SK-N-SH treated with all-trans-retinoic acid at 6 μM for 48 hours (cell line): ENCODE measurements at regions not wholly inside any gene's neighbourhood (a gene's known extent, or its start where the extent isn't known, plus 50 kb on each side); places are given as distances from the start of the nearest gene placed in this dataset.

Source experiments
- ATAC-seq: fragments of 200-7000 bp; cut with Tn5 transposase; 3 replicates; pipeline ENCODE4 v1.9.1; 2020; ENCODE audit warnings: mild to moderate bottlenecking, moderate library complexity
- BACH2 ChIP-seq: fragments of 250-450 bp; sonication (Bioruptor Pico); IDR thresholded peaks from 2 replicates; pipeline ENCODE4 v1.9.0; 2021; ENCODE audit warnings: mild to moderate bottlenecking, borderline replicate concordance
- CREB5 ChIP-seq: fragments of 250-450 bp; sonication (Bioruptor Pico); IDR thresholded peaks from 2 replicates; pipeline ENCODE4 v1.5.1; 2020; ENCODE audit warnings: low read depth, mild to moderate bottlenecking, moderate library complexity
- CSDC2 ChIP-seq: fragments of 250-450 bp; sonication (Bioruptor Pico); IDR thresholded peaks from 2 replicates; pipeline ENCODE4 v1.5.0; 2020; ENCODE audit warnings: mild to moderate bottlenecking, moderate library complexity
- CSRNP3 ChIP-seq: fragments of 250-450 bp; sonication (Bioruptor Pico); IDR thresholded peaks from 2 replicates; pipeline ENCODE4 v1.5.1; 2021; ENCODE audit warnings: mild to moderate bottlenecking, moderate library complexity
- ESRRG ChIP-seq: fragments of 250-450 bp; sonication (Bioruptor Pico); IDR thresholded peaks from 2 replicates; pipeline ENCODE4 v1.6.1; 2021; ENCODE audit warnings: mild to moderate bottlenecking
- GLIS3 ChIP-seq: fragments of 250-450 bp; sonication (Bioruptor Pico); IDR thresholded peaks from 2 replicates; pipeline ENCODE4 v1.5.0; 2020; ENCODE audit warnings: mild to moderate bottlenecking, moderate library complexity
- ISL1 ChIP-seq: fragments of 250-450 bp; sonication (Bioruptor Pico); IDR thresholded peaks from 2 replicates; pipeline ENCODE4 v2.1.2; 2022; ENCODE audit warnings: mild to moderate bottlenecking, moderate library complexity
- OSR1 ChIP-seq: fragments of 250-450 bp; sonication (Bioruptor Pico); IDR thresholded peaks from 2 replicates; pipeline ENCODE4 v1.8.0; 2022; ENCODE audit warnings: moderate library complexity, mild to moderate bottlenecking, inconsistent platforms
- PATZ1 ChIP-seq: fragments of 250-450 bp; sonication (Bioruptor Pico); IDR thresholded peaks from 2 replicates; pipeline ENCODE4 v1.8.0; 2020; ENCODE audit warnings: mild to moderate bottlenecking, moderate library complexity, borderline replicate concordance
- POU6F1 ChIP-seq: fragments of 250-450 bp; sonication (Bioruptor Pico); IDR thresholded peaks from 2 replicates; pipeline ENCODE4 v1.8.0; 2021; ENCODE audit warnings: low read depth, mild to moderate bottlenecking, moderate library complexity, borderline replicate concordance
- PPARA ChIP-seq: fragments of 250-450 bp; sonication (Bioruptor Pico); IDR thresholded peaks from 2 replicates; pipeline ENCODE4 v1.5.0; 2020; ENCODE audit warnings: mild to moderate bottlenecking, borderline replicate concordance
- RARB ChIP-seq: fragments of 250-450 bp; sonication (Bioruptor Pico); IDR thresholded peaks from 2 replicates; pipeline ENCODE4 v1.8.0; 2021; ENCODE audit warnings: mild to moderate bottlenecking, moderate library complexity
- SNAI2 ChIP-seq: fragments of 250-450 bp; sonication (Bioruptor Pico); IDR thresholded peaks from 2 replicates; pipeline ENCODE4 v1.5.0; 2020; ENCODE audit warnings: mild to moderate bottlenecking, moderate library complexity
- TCF4 ChIP-seq: fragments of 250-450 bp; sonication (Bioruptor Pico); IDR thresholded peaks from 2 replicates; pipeline ENCODE4 v1.8.0; 2021; ENCODE audit warnings: mild to moderate bottlenecking, moderate library complexity, borderline replicate concordance
- TOX ChIP-seq: fragments of 250-450 bp; sonication (Bioruptor Pico); IDR thresholded peaks from 2 replicates; pipeline ENCODE4 v1.8.0; 2021; ENCODE audit warnings: mild to moderate bottlenecking, moderate library complexity, borderline replicate concordance
- TSHZ2 ChIP-seq: fragments of 250-450 bp; sonication (Bioruptor Pico); IDR thresholded peaks from 2 replicates; pipeline ENCODE4 v1.5.0; 2020; ENCODE audit warnings: mild to moderate bottlenecking, moderate library complexity
- ZC3H10 ChIP-seq: fragments of 250-450 bp; sonication (Bioruptor Pico); IDR thresholded peaks from 2 replicates; pipeline ENCODE4 v1.5.1; 2021; ENCODE audit warnings: mild to moderate bottlenecking, moderate library complexity
- ZFP3 ChIP-seq: fragments of 250-450 bp; sonication (Bioruptor Pico); IDR thresholded peaks from 2 replicates; pipeline ENCODE4 v1.5.0; 2020; ENCODE audit warnings: mild to moderate bottlenecking, moderate library complexity
- ZFP30 ChIP-seq: fragments of 450-650 bp; formaldehyde crosslinking; IDR thresholded peaks from 2 replicates; pipeline ENCODE4 v1.5.0; 2022; ENCODE audit warnings: mild to moderate bottlenecking, moderate library complexity
- ZNF565 ChIP-seq: fragments of 450-650 bp; formaldehyde crosslinking; conservative IDR thresholded peaks from 2 replicates; pipeline ENCODE4 v1.5.0; 2020; ENCODE audit warnings: low read depth, mild to moderate bottlenecking, moderate library complexity
- ZNF8 ChIP-seq: fragments of 450-650 bp; formaldehyde crosslinking; IDR thresholded peaks from 2 replicates; pipeline ENCODE4 v1.5.0; 2020; ENCODE audit warnings: mild to moderate bottlenecking, moderate library complexity

GRCh38 chr18:72273025-72273424 is 271.1 kb downstream of the CBLN2 start:
- no peak for ATAC-seq

GRCh38 chr18:72261590-72261989 is 282.6 kb downstream of the CBLN2 start:
- ATAC-seq = no peak; the same call in 2 of the 3 replicates
- TF ChIP-seq ZC3H10 (CRISPR knock-in tag) (no peak), ISL1 (CRISPR knock-in tag) (peak; percentile 73)

More at GRCh38 chr18:72273025-72273424, 271.1 kb downstream of the CBLN2 start:
- TF ChIP-seq ZFP3 (CRISPR knock-in tag) (no peak), ZNF565 (CRISPR knock-in tag) (no peak), ZNF8 (CRISPR knock-in tag) (no peak)

- TF ChIP-seq ZNF565 (CRISPR knock-in tag) (no peak), CSDC2 (no peak)
- ATAC-seq = no peak
Observed at GRCh38 chr18:72246076-72246475, 298.1 kb downstream of the CBLN2 start.

GRCh38 chr18:72235422-72235821 is 308.7 kb downstream of the CBLN2 start:
- ATAC-seq = no peak
- TF ChIP-seq PATZ1 (CRISPR knock-in tag) (no peak), OSR1 (no peak), PPARA (no peak), TOX (no peak), TSHZ2 (CRISPR knock-in tag) (no peak), CSDC2 (no peak), ZNF8 (CRISPR knock-in tag) (no peak), POU6F1 (CRISPR knock-in tag) (no peak), TCF4 (CRISPR knock-in tag) (no peak), BACH2 (CRISPR knock-in tag) (no peak), RARB (CRISPR knock-in tag) (no peak), ESRRG (CRISPR knock-in tag) (no peak), CREB5 (CRISPR knock-in tag) (no peak)

- TF ChIP-seq ZNF8 (CRISPR knock-in tag) (no peak), ZC3H10 (CRISPR knock-in tag) (no peak), CSDC2 (no peak), SNAI2 (CRISPR knock-in tag) (no peak), GLIS3 (CRISPR knock-in tag) (no peak), TOX (no peak), BACH2 (CRISPR knock-in tag) (no peak), OSR1 (no peak), ESRRG (CRISPR knock-in tag) (no peak), CSRNP3 (CRISPR knock-in tag) (no peak), ZFP30 (no peak)
- ATAC-seq = no peak
Observed at GRCh38 chr18:72233106-72233505, 311.0 kb downstream of the CBLN2 start.
